HG03095 (cell line): ENCODE measurements at regions not wholly inside any gene's neighbourhood (a gene's known extent, or its start where the extent isn't known, plus 50 kb on each side); places are given as distances from the start of the nearest gene placed in this dataset.
"Not testable (repeated sequence)": the region's sequence is repeated elsewhere in the genome, so short reads cannot be mapped to it uniquely, and the experiment has no call there.

Experiments used
- ATAC-seq: cut with Tn5 transposase; IDR thresholded peaks from one replicate; pipeline ENCODE4 v1.9.1; 2021; ENCODE audit warnings: moderate library complexity; ENCODE audit not compliant: unreplicated experiment

GRCh38 chr3:8298021-8298954 lies 203.3 kb upstream of the LMCD1 start:
- no peak for ATAC-seq

DNA sequence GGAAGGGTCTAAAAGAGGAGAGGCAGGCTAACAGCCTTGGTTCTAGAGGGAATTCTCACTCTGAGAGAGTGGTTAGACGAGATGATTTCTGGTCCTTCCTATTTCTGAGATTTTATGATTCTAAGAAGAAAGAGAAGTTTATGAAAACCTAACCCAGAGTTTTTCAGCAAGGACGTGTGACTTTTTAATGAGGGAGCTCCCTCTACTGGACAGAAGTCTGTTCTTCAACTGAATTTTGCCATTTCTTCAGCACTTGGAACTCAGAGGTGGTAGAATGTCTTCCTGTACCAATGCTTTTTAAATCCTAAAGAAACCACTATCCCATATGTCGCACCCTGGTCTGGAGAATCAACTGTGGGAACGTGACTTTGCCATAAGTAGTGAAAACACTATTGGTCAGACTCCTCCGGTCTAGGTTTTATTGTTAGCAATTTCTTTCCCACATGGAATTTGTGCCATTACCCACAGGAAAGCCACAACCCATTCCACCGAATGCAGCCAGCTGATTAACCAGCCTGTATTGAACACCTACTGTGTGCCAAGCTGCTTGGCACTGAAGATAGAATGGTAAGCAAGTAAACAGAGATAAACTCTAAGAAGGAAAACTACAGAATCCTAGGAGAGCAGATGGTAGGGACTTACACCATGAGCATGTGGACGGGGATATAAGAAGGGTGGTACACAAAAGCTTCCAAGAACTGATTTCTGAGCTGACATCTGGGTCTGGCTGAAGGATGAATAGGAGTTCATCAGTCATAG lies 199.5 kb upstream of the LMCD1 start:
- ATAC-seq: no peak

- no peak for ATAC-seq
These were observed 198.2 kb upstream of the LMCD1 start for GRCh38 chr3:8303466-8303865.

GRCh38 chr3:8305371-8305770 lies 196.3 kb upstream of the LMCD1 start:
- no peak for ATAC-seq

DNA sequence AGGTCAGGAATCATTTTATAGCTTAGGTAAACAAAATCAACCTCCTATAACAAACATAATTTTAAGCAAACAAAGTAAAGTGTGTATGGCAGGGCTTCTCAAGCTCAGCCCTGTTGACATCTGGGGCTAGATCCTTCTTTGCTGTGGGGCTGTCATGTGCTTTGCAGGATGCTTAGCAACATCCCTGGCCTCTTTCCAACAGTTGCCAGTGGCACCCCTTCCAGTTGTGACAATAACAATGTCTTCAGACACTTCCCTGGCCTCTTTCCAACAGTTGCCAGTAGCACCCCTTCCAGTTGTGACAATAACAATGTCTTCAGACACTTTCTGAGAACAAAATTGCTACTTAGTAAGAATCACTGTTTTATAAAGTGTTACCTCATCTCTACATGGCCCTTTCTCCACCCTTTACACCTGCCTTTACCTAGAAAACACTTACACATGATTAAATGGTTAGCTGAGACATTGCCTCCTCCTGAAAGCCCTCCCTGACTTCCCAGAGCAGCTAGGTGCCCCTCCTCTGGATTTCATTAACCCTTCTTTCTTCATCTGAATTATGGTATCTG lies 194.0 kb upstream of the LMCD1 start:
- no peak for ATAC-seq

GRCh38 chr3:8311321-8311720 lies 190.3 kb upstream of the LMCD1 start:
- ATAC-seq: no peak

DNA sequence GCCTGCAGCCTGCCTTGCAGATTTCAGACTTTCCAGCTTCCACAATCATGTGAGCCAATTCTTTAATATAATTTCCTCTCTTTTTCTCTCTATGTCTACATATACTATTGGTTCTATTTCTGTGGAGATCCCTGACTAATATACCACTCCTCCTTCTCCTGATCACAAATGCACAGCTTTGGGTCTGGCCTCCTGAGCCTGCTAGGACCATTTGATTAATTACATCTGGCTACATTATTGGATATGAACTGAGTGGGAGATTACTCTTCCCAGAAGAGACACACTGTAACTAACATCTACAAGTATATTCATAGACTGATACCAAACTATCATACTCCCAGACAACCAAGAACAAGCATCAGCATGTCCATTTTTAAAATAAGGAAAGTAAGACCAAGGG lies 188.9 kb upstream of the LMCD1 start:
- ATAC-seq: no peak

GRCh38 chr3:8313560-8314267 lies 187.9 kb upstream of the LMCD1 start:
- no peak for ATAC-seq

DNA sequence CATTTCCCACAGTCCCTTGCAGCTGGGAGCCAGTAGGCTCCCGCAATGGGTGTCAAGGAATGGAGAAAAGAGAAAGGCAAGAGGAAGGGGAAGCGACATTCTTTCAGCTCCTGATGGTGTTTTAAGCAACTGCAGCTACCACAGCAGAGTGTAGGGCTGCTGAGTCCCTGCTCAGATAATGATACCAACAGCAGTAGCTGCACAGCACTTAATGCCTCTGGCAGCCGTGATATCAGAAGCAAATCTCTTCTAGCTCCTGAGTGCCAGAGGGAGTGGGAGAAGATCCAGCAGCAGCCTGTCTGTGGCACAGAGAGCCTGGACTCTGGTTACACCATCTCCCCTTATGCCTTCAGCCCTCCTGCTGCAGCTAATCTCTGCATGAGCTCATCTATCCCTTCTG lies 186.1 kb upstream of the LMCD1 start:
- not testable (repeated sequence) for ATAC-seq

- no peak for ATAC-seq
These were observed 183.7 kb upstream of the LMCD1 start for GRCh38 chr3:8317661-8318649.

DNA sequence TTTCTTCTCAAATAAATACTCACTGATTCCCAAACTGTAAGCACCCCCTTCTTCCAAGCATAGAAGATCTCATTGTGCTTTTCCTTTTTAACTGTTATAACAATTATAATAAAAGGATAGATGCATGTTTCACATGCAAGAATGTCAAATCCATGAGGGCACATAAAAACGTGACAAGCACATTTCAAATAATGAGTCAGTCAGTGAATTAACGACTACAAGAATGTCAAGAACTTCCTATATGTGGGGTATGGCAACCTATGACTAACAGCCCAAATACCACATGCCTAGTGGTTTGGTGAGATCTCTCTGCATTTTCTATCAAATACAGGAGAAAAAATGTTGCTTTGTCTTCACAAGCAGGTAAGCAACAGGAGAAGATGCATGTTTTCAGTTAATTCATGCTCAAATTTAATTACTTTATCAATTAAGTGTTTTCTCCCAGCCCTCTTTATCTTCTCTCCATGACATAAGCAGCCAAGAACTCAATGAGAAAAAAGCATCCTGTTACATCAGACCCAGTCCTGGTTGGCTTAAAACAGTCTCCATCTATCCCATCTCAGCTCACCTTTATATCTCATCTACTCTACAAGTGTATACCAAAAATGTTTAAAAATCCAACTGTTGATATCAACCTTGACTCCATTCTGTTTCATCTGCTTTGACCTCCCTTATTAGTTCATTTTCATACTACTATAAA lies 181.5 kb upstream of the LMCD1 start:
- ATAC-seq: no peak

- ATAC-seq: no peak
These were observed 180.7 kb upstream of the LMCD1 start for GRCh38 chr3:8320711-8321458.

- no peak for ATAC-seq
These were observed 176.9 kb upstream of the LMCD1 start for GRCh38 chr3:8324747-8325146.

- no peak for ATAC-seq
These were observed 176.3 kb upstream of the LMCD1 start for GRCh38 chr3:8325306-8325705.

GRCh38 chr3:8325833-8326232 lies 175.8 kb upstream of the LMCD1 start:
- ATAC-seq: not testable (repeated sequence)

DNA sequence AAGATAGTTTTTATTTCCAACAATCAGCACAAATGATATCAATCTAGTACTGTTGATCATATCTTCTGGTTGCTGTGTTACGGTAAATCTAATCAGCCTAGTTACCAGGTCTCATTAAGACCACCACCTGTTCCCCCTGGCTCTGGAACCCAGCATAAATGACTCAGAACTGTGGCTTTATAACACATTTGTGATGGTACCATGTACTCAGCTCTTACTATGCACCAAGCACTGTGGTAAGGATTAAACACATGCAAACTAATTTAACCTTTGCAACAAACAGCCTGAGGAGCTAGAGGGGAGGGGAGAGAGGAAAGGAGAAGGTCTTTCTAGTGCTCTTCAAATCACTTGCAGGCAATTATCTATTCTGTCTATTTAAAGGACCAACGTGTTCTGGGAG lies 173.9 kb upstream of the LMCD1 start:
- no peak for ATAC-seq

DNA sequence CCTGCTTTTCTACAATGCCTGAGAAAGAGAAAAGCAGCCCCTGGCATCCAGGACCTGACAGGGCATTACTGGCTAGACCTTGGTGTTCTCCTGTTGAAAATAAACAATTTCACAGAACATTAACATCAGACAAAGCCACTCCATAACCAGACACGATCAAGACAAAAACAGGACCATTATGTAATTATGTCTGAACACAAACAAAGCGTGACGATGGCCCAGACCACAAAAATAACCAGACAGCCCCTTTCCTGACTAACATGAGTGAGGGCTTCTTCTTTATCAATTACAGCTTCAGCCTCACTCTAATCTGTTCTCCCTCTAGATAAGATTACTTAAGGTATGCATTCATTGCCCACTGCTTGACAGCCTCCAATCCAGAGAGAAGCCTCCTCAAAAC lies 172.7 kb upstream of the LMCD1 start:
- no peak for ATAC-seq

DNA sequence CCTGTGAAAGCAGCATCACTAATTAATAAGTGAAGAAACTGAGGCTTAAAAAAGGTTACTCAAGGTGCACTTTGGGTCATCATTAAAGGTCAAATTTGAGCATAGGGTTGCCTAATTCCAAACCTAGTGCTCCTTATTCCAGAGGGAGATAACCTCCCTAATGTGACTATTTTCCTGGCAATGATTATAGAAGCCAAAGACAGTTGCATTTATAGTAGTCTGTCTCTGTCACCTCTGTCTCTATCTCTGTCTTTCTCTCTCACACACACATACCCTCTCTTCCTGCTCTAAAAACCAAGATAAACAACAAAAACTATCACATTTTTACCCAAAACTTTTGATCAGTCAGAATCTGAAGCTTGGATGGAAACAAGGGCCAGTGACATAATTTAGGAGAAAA lies 172.0 kb upstream of the LMCD1 start:
- ATAC-seq: no peak

DNA sequence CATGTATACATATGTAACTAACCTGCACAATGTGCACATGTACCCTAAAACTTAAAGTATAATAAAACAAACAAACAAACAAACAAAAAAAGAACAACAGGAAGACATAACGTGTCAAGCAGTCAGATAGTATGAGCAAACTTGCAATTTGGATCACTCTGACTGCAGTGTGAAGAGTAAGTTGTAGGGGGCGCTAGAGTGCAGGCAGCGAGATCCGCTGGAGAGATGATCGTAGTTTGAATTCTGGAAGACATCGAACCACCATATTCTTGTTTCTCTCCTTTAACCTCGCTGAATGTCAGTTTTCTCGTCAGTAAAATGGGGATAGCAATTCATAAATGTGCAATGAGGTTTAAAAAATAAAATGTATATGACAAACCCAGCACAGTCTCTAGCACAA lies 165.2 kb upstream of the LMCD1 start:
- ATAC-seq: no peak
